ENCODE measurements at regions not wholly inside any gene's neighbourhood (a gene's known extent, or its start where the extent isn't known, plus 50 kb on each side); places are given as distances from the start of the nearest gene placed in this dataset.

- in situ Hi-C loops (cut with HindIII; ENCODE audit: low sequenced_read_pairs), result no loop called here
- TF ChIP-seq CTCF (IDR thresholded peaks at IDR 0.05; ENCODE audit: low read depth, low read length, missing control alignments), result no peak
- no peak overlapping the region for H3K4me3 ChIP-seq (ENCODE audit: low read depth, low read length)
- no peak for DNase-seq (ENCODE audit: low read depth)
Measured at GRCh38 chr1:224486801-224487583, 52.4 kb upstream of the WDR26 start.

DNA sequence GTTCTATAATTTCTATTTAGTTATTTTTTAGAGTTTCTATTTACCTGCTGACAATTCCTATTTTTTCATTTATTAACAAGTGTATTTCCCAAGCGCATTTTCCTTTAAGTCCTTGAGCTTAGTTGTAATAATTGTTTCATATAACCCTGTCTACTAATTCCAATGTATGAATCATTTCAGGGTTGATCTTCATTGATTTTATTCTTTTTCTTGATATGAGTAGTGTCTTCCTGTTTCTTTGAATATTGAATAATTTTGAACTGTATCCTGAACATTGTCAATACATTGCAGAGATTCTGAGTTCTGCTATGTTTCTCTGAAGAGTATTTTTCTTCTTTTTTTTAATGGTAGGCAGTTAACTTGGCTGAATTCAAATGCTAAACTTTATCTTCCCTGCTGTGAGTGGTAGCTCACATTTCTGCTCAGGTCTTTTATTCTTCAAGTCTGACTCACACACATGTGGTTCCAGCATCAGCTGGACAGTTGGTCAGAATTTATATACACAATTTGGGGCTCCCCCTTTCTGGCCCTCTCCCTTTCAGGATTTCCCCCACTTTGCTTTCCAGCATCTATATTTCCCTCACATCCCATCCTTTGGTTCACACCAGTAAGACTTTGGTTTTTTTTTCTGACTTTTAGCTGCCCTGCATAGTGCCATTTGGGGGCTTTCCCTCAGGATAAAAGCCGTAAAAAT, 54.4 kb upstream of the WDR26 start:
- in situ Hi-C loops (cut with HindIII; ENCODE audit: low sequenced_read_pairs), result no loop called here

DNA sequence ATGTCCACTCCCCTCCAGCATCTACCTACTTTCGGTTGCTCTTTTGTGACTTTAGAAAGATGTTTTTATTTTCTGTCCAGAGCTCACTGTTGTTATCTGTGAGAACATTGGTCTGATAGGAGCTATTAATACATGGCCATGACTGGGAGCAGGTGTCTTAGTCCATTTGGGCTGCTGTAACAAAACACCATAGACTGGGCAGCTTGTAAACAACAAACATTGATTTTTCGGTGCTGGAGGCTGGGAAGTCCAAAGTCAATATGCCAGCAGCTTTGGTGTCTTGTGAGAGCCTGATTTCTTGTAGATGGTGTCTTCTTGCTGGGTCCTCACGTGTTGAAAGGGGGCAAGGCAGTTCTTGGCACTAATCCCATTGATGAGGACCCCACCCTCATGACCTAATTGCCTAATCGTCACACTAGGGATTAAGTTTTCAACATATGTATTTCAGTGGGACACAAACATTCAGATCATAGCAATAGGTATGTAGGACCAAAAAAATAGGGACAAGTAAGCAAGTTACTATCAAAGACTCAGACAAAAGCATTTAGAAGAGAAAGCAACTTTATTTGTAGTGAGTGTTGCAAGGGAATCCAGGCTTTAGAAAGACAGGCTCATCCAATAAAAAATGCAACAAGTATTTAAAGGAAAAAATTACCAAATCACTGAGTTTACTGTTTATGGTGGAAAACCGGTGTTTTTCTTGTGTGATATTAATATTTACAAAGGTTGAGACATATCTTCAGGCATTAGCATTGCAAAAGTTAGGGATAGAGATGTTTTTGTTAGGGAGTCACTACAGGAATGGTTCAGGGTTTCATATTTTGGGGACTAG, 55.2 kb upstream of the WDR26 start:
- no peak for DNase-seq (ENCODE audit: low read depth)
- in situ Hi-C loops (cut with HindIII; ENCODE audit: low sequenced_read_pairs), result no loop called here
- no peak for TF ChIP-seq CTCF (IDR thresholded peaks at IDR 0.05; ENCODE audit: low read depth, low read length, missing control alignments)
- H3K4me3 ChIP-seq (ENCODE audit: low read depth, low read length), result no peak overlapping the region

More for the DNA sequence above, 54.4 kb upstream of the WDR26 start:
- H3K4me3 ChIP-seq (ENCODE audit: low read depth, low read length), result no peak overlapping the region
- DNase-seq (ENCODE audit: low read depth), result no peak
- TF ChIP-seq CTCF (IDR thresholded peaks at IDR 0.05; ENCODE audit: low read depth, low read length, missing control alignments), result no peak

GRCh38 chr1:224490549-224491537, 56.2 kb upstream of the WDR26 start:
- TF ChIP-seq CTCF (IDR thresholded peaks at IDR 0.05; ENCODE audit: low read depth, low read length, missing control alignments), result no peak
- in situ Hi-C loops (cut with HindIII; ENCODE audit: low sequenced_read_pairs), result no loop called here

DNA sequence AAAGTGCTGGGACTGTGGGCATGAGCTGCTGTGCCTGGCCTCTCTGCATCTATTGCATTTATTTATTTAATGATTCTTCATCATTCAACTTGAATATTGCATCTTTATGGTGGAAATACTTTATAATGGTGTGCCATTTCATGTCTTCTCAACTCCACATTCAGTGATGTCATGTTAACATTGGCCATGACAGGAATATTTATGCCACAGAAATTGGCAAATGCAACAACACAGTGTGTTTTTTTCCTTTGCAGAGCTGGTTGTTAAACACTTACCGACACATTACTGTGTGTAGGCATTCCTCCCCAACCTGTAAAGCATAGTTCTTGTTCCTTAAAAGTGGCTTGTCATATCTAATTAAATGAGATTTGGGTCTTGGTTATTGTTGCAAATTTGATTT, 57.4 kb upstream of the WDR26 start:
- H3K4me3 ChIP-seq (ENCODE audit: low read depth, low read length), result no peak overlapping the region
- no peak for DNase-seq (ENCODE audit: low read depth)
- in situ Hi-C loops (cut with HindIII; ENCODE audit: low sequenced_read_pairs), result no loop called here
- TF ChIP-seq CTCF (IDR thresholded peaks at IDR 0.05; ENCODE audit: low read depth, low read length, missing control alignments), result no peak

More at GRCh38 chr1:224490549-224491537, 56.2 kb upstream of the WDR26 start:
- no peak overlapping the region for H3K4me3 ChIP-seq (ENCODE audit: low read depth, low read length)
- DNase-seq (ENCODE audit: low read depth), result no peak

All from astrocyte of the cerebellum (primary cell).